HG02798 (cell line): ENCODE measurements at regions not wholly inside any gene's neighbourhood (a gene's known extent, or its start where the extent isn't known, plus 50 kb on each side); places are given as distances from the start of the nearest gene placed in this dataset.
A peak's percentile ranks its signal among the peaks of the same experiment; 100 is the strongest.

Experiments used
- ATAC-seq: cut with Tn5 transposase; IDR thresholded peaks from one replicate; pipeline ENCODE4 v1.9.1; 2021; ENCODE audit warnings: mild to moderate bottlenecking; ENCODE audit not compliant: unreplicated experiment, poor library complexity

DNA sequence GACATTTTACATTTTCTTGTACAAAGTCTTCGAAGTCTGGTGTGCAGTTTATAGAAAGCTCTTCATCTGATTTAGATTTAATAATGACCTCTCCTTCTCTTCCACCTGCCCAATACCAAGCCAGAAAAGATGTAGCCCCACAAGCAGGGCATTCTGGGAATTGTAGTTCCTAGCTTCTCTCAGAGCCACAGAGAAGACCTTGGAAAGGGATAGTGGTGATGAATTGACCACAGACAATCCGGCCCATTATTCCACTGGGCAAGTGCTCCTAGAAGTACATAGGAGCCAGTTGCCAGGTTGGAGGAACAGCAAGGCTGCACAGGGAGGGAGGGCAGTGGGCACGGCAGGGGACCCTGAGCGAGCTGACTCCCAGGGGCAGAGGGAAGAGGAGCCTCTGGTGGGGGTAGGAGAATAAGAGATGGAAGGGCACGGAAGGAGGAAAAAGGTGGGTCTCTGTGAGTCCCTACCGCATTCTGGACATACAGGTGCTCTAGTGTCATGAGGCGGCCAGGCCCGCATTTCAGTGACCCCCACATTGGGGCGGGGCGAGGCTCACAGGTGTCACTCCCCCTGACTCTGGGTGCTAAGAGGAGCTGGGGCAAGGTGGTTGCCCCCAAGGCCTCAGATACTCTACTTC, 152.5 kb upstream of the HAAO start:
- ATAC-seq = no peak

DNA sequence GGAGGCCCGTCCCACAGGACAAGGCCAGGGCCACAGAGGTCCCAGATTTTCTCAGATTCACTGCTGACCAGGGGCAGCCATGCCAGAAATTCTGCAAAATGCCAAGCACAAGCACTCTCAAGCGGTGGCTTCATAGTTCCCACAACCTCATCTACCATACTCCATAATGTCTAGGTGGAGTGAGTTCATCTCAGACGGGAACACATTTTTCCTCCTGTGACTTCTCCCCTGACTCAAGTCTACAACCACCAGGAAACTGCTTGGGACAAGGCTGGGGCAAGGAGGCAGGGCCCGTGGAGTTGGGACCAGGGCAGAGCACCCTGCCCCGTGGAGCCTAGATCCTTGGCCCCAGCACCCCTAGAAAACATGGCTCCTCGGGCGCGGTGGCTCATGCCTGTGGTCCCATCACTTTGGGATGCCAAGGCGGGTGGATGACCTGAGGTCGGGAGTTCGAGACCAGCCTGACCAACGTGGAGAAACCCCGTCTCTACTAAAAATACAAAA, 150.7 kb upstream of the HAAO start:
- no peak for ATAC-seq

DNA sequence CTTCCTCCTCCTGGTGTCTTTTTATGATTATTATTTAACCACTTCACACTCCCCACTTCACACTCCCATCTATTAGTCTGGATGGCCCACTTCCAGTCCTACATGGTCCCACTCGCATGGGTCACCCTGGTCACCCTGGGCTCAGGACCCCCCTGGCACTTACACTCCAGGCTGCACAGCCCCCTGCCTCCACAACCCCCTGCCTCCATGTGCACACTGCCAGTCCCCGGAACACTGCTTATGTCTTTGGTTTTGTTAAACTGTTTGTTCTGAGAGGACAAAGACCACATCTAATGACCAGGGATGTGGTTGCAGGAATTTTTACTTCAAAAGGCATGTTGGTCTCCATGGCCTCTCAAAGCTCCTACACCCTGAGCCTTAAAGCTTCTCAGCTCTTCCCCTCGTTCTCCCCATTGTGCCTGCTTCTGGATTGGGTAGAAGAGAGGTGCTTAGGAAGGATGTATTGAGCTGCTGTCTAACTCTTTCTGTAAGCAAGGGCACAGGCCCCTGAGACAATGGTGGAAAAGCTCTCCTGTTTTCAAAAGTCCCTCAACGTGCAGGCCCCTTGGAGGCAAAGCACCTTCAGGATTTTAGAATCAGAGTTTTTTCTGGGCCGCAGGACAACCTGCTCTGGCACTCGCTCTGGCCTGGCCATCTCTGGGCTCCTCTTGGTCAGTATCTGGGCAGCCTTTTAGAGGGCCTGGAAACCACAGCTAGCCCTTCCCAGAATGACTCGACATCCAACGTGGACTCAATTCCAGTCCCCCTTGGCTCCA, 150.0 kb upstream of the HAAO start:
- ATAC-seq = no peak

DNA sequence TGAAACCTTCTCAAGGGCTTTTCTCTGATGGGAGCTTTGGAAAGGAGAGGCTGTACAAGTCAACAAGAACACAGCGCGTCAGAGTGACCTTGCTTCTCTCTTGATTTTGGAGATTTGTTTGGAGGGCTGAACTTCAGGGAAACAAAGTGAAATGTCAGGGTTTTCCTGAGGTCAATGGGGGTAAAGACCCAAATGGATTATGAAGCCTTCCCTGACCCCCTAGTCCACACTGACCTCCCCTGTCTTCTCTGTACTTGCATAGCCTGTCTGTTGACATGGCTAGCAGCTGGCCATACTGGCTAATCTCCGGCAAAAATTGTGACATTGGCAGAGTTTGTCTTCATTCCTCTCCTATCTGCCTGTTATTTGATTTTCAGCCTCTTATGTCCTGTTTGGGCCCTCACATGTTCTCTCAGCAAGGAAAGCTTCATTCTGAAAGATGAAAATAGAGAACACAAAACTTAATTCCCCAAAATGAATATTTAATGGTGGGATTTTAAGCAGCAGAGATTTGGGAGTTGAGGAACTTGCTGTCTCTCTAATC, 149.3 kb upstream of the HAAO start:
- no peak for ATAC-seq

DNA sequence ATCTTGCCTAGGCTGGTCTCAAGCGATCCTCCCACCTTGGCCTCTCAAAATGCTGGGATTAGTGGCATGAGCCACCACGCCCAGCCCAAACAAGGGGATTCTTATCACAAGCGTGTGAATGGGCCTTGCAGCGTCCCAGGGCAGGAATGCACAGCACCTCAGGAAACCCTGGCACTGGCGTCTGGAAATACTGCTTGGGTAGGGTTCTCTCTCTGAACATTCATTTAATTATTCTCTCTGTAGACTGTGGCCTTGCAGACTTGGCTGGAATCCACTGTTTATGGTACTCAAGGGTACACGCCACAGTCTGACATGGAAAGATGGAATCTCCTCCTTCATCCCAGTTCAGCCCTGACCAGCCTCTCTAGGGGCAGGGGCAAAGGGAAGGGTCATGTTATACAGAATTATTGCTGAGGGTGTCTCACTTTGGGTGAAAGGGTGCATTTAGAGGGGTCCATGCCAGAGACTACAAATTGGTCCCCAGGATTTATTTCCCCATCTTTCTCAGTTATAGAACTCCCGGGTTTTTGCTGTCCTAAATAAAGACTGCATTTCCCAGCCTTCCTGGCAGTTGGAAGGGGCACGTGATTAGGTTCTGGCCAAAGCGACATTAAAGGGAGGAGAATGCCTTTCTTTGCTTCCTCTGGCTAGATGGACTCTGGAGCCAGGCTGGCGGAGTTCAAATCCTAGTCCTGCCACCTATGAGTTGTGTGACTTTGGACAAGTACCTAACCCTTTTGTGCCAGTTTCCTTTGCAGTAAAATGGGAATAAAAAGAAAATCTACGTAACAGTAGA, 147.2 kb upstream of the HAAO start:
- no peak for ATAC-seq

DNA sequence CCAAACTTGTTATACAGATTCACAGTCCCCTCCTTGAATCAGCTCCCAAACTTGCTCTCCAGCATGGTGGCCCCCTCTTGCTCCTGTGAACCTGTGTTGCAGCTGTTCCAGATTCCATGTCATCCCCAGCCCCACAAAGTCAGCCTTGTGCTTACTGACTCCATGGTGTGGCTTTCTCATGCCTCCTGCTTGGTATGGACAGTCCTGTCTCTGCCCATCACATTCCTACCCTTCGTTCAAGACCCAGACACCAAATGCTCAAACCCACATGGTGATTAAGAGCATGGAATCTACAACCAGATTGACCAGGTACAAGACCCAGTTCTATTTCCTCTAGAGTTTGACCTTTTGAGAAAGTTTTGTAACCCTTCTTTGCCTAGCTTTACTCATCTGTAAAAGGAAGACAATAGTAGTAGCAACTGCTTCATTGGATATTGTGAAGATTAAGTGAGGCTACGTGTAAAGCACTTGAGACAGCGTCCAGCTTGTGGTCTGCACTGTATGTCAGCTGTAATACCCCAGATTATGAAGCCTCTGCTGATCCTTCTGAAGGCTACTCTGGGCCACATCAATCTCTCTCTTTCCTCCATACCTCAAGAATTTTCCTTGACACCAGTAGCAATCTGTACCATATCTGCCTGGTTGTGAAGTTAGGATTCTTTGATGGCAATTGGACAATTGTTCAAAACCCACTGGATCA, 146.4 kb upstream of the HAAO start:
- ATAC-seq = no peak

DNA sequence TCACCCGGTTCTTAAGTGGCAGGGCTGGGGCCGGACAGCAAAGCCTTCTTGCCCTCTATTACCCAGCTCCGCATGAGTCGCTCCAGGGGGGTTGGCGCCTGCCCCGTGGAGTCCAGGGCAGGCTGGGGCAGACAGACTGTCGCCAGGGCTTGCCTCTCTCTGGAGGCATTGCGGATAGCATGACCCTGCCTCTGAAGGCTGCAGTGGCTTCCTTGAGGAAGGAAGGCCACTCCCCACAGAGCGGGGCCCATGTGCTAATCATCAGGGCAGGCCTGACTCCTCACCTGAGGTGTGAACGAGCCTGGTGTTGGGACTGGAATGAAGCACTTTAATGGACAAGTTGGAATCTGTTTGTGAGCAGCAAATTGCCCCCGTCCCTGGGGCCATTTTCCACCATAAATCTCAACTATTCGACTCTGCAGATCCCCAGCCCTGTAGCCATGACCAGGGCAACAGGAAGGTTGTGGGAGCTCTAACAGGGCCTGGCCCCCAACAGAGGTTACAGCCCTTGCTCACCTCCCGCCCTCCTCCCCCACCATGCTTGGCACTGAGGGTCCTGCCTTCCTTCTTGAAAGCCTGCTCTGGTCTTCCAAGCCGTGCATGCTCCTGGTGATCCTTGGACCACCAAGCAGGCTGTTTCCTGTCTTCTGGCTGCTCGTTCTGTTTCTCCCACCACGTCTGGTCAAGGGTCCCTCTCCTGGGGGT, 144.9 kb upstream of the HAAO start:
- ATAC-seq = no peak

DNA sequence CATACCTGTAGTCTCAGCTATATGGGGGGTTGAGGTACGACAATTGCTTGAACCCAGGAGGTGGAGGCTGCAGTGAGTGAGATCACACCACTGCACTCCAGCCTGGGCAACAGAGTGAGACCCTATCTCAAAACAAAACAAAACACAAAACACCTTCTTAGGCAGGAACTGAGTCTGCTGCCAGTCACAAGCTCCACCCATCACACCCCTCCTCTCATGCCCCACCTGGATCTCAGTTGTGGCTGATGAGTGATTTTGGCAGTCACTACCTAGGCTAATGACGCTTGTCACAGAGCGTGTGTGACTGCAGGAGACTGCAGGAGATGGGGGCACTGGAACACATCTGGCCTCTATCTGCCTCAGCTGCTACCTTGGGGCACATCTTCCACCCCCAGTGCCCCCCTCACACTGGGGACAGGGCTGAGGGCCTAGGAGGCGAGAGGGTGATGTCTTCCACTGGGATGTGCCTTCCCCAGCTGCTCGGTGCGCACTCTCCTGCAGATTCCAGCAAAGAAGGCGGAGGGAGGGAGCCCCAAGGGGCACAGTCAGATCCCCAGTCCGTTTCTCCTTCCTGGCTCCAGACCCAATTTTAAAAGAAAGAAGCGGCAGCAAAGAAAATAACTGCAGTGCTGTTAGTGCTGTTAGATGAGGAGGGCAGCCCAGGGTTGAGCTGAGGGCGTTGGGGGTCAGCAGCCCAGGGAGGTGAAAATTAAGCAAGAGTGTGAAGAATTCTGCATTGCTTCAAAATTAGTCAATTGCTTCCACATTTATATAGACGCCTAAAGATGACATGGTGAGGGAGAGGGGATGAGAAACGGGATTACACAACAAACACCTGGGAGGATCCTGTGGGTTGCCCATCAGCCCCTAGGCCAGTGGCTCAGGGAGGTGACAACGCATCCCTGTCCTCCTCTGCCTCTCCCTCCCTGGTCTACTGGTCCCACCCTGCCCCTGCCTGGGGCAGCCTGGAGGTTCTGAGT, 143.6 kb upstream of the HAAO start:
- peak; percentile 46 for ATAC-seq

DNA sequence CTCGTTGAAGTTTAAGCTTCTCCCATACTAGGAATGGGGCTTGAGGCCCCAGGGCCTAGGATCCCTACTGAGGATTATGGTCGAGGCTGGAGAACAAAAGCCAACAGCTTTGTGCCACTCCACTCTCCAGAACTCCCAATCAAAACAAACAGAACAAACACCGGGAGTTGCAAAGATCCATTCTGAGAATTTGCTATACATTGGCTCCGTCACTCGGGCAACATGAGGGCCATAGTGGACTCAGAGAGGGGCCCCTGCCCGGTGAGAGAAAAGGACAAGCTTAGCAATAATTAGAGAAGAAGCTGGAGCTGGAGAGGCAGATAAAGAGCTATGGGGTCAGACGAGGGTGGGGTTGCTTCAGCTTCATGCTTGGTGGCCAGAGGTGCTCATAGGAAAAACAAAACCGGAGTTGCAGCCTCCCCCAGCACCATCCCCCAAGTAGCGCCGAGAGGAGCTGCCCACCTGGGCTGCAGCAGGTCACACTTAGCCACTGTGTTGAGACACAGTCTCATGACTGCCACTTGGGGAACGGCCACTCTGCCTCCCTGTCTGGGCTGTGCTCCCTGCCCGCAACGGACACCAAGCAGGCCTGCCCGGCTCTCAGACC, 142.3 kb upstream of the HAAO start:
- no peak for ATAC-seq

DNA sequence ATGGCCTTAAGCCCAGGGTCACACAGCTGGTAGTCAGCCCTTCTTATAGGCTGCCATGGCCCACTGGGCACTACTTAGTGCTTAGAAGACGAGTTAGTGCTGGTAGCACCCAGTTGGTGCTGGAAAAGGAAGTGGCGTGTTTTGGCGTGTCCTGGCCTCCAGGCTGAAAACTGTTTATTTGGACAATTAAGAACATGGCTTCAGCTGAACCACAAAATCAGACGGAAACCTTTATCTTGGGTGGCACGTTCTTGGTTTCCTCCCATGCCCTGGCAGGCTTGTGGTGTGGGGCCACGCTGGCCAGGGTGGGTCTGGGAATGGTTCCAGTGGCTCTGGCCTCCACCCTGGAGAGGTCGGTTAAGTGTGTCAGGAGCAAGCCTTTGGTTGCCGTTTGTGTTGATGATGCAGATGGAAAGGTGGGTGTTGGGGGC, 141.5 kb upstream of the HAAO start:
- no peak for ATAC-seq

DNA sequence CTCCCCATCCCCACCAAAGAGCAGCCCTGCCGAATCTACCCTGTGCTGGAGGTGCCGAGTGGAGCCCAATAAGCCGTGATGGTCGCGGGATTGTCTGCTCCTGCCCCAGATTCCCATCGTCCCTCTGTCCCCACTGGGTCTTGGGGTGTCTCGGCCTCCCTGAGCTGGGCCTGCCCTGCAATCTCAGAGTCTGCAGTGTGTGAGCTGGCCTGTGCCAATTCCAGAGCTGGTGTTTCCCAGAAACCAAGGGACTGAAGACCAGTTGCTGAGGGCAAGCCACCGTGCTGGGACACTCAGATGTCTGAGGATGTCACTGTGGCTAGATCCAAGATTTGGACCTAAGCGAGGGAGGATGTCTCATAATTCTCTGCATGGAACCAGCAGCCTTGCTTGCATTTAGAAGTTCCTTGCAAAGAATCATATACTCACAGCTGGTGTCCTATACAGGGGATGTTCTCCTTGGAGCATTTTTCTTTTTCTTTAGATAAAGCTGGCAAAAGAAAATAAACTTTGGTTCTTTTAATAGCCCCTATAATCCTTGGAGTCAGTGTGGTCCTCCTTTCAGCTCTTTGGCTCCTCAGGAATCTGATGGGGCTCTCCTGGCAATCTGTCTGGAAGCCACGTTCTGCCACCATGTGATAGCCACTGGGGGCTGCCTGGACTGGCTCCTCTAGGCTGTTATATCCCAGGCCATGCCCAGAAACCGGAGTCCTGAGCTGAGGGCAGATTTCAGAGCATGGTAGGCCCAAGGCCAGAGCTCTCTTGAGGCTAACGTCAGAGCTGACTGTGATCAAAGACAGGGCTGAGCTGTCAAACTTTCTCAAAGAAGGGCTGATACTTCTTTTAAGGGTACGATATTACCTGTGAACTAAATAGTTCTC, 140.1 kb upstream of the HAAO start:
- ATAC-seq = no peak

DNA sequence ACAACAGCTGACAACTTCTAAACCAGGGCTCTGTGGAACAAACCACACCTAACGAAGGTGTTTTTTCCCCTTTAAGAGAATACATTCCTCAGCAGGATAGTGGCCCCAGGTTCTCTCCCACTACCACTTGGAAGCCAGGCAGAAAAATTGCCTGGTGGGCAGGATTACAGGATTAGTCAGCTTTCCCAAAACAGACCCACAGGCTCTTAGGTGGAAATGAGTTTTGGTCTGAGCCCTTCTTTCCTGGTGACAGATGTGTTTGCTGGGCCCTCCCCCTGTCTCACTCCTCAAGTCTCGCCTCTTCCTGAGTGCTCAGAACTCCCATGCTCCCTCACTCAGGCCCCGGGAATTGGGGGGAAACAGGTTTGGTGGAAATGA, 139.4 kb upstream of the HAAO start:
- no peak for ATAC-seq

DNA sequence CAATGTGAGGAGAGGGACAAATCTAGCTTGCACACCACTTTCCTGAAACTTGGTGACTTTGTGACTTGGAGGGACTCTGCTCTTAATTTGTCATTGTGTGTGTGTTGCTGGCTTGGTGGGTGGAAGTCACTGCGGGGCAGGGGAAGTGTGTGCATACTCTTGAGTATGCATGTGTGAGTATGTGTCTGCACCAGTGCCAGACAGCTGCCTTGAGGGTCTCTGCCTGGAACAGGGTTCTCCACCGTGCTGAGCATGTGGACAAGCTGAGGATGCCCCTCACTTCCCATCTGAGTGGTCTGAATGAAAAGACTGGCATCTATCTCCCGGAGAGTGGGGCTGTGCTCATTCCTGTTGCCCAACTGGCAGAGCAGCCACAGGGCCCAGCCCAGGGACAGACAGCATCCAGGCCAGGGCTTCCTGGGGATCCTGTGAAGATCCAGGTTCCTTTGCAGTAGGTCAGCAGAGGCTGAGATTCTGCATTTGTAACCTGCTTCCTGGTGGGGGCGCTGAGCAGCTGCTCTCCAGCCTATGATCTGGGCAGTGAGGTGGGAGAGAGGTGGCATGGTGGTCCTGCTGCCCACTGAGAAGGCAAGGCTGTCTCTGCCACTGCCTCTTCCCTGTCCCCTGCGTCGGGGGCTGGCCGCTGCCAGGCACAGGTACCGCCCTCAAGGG, 138.9 kb upstream of the HAAO start:
- no peak for ATAC-seq

DNA sequence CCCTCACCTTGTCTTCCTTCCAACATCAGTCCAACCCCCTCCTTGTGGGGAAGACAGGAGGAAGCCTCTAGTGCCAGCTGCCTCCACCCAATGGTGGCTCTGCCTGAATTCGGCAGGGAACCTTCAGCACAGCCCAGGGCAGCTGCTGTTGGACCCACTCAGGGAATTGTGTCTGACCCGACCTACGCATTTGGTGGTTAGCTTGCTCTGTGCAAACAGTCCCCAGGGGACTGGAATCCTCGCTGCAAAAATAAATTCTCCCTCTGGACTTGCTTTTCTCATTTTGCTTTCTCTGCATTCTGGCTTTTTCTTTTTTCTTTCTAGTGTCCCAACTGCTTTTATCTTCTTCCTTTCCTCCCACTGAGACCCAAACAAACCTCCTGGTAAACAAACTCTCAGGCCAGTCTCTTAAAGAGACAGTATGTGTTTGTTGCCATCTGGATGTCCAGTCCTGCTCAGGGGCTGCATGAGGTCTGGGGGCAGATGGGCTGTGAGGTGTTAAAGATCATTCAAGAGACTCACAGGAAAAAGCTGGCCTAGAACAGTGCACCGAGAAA, 137.7 kb upstream of the HAAO start:
- no peak for ATAC-seq

DNA sequence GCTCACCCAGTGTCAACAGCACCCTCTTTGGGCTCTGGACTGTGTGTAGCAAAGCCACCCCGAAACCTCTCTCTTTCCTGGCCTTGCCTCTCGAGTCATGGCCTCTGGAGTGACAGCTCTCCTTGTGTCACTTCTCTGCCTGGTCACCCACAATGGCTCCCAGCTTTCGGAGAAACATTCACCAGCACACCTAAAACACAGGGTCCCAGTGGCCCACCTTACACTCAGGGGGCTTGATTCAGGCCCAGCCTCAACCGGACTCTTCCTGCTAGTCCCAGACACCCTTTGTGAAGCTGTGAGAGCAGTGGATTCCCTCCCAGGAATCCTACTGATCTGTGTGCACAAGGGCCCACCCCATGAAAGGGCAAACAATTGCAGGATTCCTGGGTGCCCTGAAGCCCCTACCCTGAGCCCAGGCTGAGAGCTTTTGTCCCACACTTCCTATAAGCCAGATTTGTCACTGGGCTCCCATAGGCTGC, 137.2 kb upstream of the HAAO start:
- ATAC-seq = no peak
